Stimulated activated CD4-positive, alpha-beta T cell treated with anti-CD3 and anti-CD28 coated beads, Interleukin-12 subunit alpha, Interleukin-12 subunit beta, amount 100 ng/mL, for 48 hours (primary cell): ENCODE measurements at regions not wholly inside any gene's neighbourhood (a gene's known extent, or its start where the extent isn't known, plus 50 kb on each side); places are given as distances from the start of the nearest gene placed in this dataset.

Experiments
- DNase-seq, 3 donors: peaks; one replicate each; pipeline ENCODE4 v3.0.0-alpha.2; 2020; ENCODE audit warnings: low read depth in 2 of 3, low spot score in 1 of 3

DNA sequence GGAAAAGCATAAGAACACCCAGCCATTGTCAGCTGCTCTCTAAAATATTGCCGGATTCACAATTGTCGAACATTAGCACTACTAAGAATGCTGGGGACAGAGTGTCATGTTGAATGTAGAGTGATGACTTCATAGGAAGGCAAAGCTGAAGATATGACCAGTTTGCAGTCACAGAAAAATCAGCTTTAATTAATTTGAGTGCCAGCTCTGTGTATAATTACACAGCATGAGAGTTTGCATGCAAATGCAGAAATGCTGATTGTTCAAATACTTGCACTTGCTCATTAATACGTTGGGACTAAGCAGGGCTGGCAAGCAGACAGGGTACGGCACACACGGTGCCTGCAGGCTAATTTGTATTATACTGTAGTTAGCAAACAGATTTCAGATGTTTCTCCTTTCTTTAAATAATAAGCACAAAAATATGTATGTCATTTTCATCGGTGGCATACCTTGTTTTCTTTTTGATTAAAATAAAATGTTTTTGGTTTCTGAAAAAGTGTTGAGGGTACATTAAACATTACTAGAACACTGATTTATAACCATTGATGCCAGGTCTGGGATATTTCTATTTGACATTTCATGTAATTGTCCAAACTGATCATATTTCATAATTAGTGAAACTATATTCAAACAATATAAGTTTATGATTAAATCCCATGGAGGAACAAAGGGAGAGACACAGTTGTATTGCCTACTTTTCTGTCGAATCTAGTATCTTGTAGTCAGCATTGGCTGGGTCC is 99.8 kb upstream of the ADGRL2 start:
- no peak for DNase-seq

DNA sequence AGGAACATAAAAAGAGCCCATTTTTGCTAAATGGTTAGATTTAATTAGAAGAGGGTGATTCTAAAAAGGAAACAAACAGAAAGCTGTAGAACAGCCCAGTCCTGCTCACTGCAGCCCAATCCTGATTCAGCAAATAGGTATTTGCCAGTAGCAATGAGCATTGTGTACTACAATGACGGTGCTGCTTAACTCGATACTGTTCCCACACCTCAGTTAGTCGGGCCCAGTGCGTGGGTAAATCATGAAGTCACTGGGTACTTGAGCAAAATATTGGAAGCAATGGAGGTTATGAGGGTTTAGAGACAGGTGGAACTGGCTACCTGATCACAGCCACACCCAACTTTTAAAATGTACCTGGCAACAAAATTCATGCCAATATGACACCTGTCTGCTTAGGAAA is 101.5 kb upstream of the ADGRL2 start:
- DNase-seq: no peak

DNA sequence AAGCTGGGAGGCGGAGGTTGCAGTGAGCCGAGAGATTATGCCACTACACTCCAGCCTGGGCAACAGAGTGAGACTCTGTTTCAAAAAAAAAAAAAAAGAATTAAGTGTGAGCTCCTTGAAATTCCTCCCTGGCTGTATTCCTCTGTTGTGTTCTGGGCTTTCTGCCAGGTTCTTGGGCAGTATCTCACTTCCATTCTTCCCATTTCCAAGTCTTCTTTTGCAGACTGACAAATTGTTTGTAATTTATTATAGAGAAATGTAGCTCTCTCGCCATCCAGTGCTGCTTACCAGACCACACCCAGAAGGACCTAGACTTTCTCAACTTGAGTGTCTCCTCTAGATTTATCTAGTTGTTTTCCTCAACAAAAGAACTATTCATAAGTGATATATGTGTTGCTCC is 105.0 kb upstream of the ADGRL2 start:
- DNase-seq: no peak

DNA sequence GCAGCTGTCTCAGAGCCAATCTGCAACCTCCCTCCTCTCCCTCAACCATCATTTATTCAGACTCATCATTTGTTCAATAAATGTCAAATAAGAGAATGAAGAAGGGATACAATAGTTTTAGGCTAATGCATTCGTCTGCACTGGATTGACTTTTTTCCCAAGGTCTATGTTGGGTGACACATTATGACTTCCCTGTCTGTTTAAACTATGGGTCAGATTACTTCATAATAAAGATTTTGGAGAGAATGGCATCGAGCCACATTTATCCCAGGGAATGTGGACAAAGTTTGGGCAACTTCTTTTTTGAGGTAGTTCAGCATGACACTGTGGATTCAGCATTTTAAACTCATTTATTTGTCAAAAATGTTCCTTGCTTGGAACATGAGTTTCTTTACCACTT is 107.4 kb upstream of the ADGRL2 start:
- DNase-seq: no peak

DNA sequence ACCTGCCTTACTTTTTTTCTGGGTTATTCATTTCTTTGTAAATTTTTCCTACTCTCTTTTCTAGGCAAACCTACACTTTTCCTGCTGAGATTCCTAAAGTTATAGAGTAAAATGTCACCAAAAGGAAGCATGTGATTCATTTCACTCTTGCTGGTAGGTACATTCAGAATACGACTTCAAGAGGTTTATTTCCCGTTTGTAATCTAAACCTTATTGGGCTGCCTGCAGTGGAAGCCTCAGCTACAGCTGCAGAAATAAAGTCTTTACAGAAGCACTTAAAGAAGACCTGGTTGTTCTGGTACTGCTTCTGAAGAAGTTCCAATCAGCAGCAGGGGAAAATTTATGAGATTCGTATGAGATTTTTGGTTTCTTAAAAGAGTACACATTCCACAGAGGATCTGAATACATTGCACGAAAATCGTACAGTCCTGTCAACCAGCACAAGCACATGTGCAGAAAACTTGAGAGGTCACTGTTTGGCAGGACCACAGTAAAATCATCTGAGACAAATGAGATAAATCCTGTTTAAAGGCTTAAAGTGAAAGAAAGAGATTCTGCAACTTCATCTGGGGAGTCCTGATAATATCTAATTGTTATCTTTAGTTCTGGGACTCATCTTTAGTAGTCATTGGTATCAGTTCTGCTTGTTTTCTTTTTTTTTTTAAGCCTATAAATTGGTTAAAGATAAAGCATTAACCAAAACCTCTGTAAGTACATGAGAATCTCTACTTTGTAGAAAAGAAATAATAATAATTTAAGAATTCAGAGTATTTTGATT is 109.9 kb upstream of the ADGRL2 start:
- DNase-seq: no peak

DNA sequence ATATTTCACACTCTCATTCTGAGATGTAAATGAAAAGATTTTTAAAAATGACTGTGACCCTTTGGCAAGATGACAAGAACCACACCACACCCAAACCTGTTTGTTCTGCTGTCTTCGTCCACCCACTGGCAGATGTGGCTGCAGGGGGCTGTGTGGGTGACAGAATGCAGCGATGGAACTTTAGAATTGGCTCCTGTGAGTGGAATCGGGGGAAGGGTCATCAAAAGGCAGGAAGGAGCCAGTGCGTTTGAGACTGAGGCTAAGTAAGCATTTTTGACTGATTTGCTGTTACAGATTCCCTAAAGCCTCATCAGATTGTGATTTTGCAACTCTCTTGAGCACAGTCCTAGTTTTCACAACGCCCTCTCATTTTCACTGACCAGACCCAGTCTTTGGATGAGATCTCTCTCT is 111.2 kb upstream of the ADGRL2 start:
- DNase-seq: no peak

DNA sequence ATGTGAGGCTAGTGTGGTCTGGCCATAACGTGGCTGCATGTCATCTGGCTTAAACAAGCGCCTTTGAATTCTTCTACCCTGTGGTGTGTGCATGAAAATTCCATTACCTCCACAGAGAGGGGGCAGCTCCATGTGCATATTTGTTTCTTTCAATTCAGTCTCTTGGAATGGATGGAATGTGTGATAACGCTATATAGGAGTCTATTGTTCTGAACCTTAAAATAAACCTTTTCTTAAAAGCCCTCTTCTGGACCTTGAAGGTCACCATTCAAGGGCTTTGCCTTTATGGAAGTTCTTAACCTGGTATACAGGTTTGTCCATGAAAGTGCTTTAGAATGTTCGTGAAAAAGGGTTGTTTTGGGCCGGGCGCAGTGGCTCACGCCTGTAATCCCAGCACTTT is 118.2 kb upstream of the ADGRL2 start:
- no peak for DNase-seq

DNA sequence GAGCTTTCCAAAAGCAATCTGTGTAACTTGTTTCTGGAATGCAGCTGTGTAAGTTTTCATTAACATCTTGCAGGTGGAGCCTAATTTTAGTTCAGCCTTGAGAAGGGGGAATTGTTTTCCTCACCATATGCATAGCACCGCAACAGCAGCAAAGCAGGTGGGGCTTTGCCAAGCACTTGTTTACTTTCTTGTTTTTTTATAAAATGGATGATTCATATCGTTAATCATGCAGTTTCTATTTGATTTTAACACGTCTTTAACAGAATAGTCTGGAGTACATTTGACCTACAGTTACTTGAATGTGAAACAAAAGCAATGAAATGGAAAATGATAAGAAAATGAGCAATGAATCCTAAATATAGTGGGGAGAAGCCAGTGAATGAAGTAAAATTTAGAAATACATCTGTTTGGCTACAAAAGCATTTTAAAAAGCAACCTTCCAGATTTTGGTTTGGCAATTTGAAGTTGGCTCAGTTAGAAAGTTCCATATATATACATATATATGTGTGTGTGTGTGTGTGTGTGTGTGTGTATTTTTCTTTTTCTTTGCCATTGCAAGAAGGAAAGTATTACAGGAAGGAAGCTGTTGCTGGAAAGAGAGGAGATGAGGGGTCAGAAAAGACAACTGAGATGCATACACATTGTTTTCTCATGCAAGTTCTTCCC is 119.0 kb upstream of the ADGRL2 start:
- DNase-seq: no peak

DNA sequence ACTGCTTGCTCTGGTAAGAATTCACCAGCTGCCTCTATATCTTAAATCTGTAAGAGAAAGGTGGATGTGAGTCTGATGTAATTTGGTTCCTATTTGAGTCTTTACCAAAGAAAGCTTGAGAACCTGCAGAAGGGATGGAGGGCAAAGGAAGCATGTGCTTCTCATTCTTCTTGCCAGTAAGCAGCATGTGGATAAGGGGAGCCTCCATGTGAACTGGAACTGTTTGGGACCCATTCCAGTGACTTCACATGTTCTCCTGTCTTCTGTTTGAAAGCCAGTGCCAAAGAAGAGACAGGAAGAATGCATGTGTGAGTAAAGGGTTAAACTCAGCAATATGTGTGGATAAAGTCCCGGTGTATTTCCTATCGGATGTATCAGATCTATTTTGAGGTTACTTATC is 119.6 kb upstream of the ADGRL2 start:
- no peak for DNase-seq

DNA sequence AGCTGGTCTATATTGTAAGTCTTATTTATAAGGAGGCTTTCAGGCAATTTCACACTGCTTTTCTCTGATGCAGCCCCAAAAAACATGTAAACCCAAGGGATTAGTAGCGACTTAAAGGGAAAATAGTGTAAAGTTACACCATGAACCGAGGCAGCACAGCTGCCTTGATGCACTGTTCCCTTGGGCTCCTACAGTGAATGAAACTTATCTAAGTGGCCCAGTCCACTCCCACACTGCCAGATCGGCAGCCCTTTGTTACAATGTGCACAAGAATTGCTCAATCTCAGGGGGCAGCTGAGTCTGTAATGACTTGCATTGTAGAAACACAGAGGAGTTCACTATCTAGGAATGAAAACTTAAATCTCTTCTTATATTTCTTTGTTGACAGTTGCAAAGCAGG is 120.8 kb upstream of the ADGRL2 start:
- no peak for DNase-seq

DNA sequence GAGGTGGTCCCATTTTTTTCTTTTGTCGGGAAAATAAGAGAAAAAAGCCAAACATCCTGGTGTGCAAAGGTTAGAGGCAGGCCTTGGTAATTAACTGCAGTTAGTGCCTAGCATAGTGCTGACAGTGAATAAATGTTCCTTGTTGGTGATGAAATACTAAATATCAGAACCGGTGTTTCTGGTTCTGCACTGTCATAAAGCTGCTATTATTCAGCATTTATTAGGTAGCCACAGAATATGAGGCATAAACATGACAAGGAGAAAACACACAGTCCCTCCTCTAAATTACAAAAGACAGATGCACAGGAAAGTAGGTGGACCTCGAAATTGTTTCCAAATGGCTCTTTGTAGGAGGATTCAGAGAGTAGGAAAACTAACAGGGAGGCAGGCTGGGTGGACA is 122.0 kb upstream of the ADGRL2 start:
- DNase-seq: no peak

DNA sequence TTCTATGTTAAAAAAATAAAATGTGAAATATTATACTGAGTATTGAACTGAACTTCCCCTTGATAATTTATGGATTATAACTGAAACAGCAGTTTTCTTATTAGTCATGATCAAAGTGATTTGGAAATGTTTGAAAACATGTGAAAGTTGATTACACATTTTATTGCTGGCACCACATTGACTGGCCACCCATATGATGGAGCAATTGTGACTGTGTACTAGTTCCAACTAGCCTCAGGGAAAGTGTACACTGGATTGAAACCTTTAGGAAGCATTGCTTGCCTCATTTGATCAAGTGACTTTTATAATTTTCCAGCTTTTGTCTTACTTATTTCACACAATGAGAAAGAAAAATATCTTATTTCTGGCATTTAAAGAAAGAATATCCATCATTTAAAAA is 128.0 kb upstream of the ADGRL2 start:
- no peak for DNase-seq

DNA sequence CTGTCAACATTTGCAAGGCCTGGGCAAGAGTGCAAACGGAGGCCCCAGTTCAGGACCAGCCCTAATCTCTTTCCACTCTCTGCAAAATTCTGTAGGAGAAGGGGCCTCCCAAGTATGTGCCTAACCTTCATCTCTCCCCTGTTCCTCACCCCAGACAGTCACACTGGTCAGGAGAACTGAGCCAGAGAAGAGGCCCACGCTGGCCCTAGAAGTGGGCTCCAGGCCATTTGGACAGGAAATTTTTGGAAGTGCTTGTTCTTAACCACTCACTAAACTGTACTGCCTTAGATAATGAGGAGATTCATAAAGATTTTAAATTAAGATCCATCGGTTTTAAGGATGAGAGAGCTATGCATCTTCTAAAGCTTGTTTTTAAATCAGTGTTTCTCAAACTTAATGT is 129.7 kb upstream of the ADGRL2 start:
- no peak for DNase-seq

DNA sequence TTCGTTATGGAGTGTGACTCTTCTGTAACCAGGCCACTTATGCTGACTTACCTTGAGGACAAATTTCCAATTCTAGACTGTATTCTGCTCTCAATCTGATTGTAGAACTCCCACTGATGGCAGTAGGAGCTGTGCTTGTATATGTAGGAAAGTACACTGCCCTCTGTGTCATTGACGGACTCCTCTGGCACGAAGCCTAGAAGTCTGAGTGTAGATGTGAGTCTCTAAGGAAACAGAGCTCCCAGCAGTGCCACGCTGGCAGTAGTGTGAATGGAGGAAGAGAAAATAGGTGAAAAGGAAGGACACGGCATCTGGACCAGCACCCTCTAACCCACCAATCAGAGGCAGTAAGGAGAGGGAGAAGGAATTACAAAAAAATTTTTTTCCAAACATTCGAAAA is 130.4 kb upstream of the ADGRL2 start:
- DNase-seq: no peak

DNA sequence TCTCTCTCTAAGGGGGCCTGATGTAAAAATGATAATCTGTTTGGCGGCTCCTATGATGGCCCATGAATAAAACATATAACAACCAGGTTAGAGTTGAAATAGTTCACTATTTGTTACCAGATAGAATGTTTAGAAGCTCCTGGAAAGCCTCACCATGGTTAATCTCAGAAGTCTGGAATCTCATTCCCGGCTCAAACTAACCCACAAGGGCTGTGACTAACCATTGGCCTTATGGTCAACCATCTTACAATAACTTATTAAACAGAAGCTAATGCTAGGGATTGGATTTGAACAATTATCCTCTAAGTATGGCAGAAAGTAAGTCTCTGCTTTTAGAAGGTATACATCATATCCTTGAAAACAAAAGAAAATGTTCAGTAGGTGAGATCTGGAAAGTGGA is 134.1 kb upstream of the ADGRL2 start:
- DNase-seq: no peak

DNA sequence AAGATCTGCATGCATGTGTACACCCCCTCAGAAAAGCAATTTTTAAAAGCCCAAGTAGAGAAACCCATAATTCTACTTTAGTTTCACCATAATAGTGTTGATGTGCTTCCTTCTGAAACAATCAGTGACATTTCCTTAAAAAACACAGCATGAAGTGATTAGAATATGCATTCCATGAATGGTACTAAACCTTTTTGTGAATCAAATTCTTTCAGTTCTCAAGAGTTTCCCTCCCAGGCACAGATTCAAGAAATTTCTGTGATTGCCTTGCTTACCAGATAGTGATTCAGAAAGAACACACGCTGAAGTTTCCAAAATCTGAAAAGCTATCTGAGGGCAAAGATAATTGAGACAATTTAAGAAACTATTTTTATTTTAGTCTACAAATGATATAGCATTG is 136.4 kb upstream of the ADGRL2 start:
- DNase-seq: no peak

DNA sequence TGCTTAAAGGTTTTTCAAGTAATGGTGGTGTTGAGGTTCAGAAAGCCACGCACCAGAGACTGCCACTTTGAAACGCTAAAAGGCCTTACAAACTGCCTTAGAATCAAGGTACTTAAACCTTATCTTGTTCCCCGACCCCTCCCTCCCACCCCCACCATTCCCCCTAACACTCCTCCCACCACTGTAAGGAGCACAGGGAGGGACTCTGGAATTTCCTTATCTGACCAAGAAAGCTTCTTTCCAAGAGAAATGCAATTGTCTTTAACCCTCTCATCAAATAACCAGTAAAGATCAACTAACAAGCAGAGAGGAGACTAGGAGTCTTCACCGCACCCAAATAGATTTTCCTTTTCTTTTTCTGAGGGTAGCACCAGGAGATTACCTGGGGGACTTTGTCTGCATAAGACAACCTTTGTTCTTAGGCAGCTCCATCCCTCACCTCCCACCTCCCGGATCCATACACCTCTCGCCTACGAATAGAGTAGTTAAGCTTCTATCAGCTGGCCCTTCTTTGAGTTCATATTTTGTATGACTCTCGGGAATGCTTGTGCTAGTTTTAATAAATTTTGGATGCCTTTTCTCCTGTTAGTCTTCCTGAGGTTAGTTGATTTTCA is 137.7 kb upstream of the ADGRL2 start:
- no peak for DNase-seq

DNA sequence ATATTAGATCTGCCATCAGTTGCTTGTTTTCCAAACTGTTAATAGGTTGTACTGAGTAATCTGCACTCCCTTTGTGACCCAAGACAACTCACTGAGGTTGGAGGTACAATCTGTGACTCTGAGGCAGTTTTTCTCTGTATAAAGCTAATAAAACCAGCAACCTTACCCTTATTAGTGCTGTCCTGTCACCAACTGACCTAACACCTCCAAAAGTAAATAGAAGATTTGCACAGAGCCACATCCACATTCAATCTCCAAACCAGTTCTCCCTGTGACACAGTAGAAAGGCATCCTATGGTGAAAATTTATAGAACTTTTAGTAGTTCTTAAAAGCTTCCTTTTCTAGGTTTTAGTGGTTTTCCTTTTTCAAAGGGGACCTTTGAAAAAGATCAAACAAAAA is 140.4 kb upstream of the ADGRL2 start:
- no peak for DNase-seq

DNA sequence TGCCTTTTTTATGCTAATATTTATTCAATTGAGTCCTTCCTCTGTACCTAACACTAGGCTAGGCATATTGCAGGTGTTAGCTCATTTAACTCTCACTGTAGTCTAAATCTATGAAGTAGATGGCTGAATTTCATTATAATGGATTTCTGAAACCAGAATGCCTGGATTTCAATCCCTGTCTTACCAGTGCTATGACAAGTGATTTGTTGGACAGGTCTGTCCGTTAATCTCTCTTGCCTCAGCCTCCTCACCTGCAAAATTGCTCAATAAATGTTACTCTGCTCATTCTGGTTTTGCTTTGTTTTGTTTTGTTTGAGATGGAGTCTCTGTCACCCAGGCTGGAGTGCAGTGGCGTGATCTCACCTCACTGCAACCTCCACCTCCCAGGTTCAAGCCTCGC is 146.1 kb upstream of the ADGRL2 start:
- no peak for DNase-seq

DNA sequence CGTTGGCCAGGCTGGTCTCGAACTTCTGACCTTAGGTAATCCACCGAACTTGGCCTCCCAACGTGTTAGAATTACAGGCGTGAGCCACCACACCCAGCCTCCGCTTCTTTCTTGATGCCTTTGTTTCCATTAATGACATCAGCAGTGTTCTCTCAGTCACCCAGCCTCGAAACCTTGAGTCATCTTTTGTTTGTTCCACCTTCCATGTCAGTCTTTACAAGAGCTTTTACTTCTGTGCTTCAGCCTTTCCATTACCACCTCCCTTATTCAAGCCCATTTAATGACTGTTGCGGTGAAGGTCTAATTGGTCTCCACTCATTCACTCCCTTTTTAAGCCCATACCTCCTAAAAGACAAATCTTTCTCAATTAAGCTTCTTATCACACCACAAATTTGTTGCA is 146.6 kb upstream of the ADGRL2 start:
- DNase-seq: no peak

DNA sequence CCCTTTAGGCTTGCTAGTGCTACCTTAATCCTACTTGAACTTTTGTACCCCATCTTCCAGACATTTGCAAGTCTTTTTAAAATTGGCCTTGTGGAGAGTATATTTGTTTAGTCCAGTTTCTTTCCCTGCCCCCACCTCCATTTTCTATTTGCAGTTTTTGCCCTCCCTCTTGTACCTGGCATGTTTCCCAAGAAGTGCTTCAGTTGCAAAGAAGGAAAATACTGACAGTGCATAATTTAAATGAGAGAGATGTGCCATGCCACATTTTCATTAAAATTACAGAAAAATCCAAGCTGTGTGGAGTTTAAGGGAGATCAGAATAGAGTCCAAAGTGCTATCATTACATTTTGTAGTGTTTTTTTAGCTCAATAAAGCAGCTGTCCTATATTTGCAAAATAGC is 150.0 kb upstream of the ADGRL2 start:
- DNase-seq: no peak

DNA sequence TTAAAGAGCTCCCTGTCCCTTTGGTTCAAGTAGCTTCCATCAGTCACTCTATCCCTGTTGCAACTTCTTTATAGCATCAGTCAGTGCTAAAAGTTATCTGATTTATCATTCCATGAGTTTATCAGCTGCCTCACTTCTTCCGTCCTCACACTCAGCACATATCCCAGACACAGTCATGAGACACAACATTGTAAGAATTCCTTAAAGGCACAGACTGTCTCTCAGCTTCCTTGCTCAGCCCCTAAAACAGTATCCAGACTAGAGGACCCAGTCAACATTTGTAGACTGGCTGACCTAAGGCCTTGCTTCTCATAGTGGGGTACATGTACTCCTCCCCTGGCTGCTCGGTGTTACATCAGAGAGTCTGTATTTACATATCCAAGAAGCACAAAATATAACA is 164.9 kb upstream of the ADGRL2 start:
- no peak for DNase-seq
